ENCODE measurements at regions not wholly inside any gene's neighbourhood (a gene's known extent, or its start where the extent isn't known, plus 50 kb on each side); places are given as distances from the start of the nearest gene placed in this dataset.
"Not testable (repeated sequence)": the region's sequence is repeated elsewhere in the genome, so short reads cannot be mapped to it uniquely, and the experiment has no call there.

DNA sequence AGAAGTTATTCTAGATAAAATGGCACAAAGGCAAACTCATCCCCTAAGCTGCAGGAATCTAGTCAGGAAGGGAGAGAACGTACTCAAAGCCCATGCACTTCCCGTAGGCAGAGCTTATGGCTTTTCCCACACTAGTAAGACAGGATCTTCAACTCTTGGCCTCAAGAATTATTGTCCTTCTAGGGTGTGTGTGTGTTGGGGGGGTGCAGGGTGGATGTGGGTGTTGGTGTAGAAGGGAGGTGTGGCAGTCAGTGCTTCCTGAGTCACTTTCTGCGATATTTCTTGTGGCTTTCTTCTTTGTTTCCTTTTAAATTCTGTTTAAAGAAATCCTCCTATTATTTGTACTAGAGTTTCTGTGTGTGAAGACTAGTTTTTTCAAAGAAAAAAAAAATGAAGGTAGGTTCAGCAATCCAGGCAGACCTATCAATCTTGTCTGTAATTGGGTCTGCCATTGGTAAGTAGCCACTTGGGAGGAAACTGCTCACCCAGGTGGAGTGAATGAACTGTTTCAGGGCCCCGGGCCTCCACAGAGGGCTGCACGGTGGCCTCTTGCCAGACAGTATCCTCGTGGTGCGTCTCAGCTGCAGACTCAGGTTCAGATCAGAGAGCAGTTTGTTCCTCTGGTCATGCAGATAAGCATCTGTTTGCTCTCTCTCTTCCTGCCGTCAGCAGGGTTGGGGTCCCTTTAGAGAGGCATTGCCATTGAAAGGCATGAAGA is 131.9 kb downstream of the NPR3 start:
- peak; percentile 60 for DNase-seq (ENCODE audit: low spot score)

DNA sequence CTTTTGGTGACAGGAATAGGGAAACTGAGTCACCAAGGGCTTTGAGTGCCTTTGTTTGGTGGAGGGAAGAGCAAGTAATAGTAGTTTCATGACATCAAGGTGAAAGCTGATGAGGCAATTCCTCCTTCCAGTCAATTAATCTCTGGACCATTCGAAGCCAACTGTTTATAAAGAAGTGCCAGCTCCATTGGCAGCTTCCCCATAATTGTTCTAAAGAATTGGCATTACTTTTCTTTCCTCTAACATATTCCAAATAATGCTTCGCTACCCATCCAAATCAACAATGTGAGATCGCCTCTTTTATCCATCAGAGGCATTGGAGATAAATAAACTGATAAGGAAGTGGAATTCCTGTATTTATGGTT is 132.4 kb downstream of the NPR3 start:
- DNase-seq (ENCODE audit: low spot score), result no peak

- DNase-seq (ENCODE audit: low spot score), result no peak
These were observed 134.1 kb downstream of the NPR3 start for GRCh38 chr5:32845171-32845570.

GRCh38 chr5:32848120-32848519 is 137.0 kb downstream of the NPR3 start:
- no peak for DNase-seq (ENCODE audit: low spot score)

GRCh38 chr5:32848681-32849080 is 137.6 kb downstream of the NPR3 start:
- no peak for DNase-seq (ENCODE audit: low spot score)

GRCh38 chr5:32850817-32851496 is 139.8 kb downstream of the NPR3 start:
- DNase-seq (ENCODE audit: low spot score), result no peak

DNA sequence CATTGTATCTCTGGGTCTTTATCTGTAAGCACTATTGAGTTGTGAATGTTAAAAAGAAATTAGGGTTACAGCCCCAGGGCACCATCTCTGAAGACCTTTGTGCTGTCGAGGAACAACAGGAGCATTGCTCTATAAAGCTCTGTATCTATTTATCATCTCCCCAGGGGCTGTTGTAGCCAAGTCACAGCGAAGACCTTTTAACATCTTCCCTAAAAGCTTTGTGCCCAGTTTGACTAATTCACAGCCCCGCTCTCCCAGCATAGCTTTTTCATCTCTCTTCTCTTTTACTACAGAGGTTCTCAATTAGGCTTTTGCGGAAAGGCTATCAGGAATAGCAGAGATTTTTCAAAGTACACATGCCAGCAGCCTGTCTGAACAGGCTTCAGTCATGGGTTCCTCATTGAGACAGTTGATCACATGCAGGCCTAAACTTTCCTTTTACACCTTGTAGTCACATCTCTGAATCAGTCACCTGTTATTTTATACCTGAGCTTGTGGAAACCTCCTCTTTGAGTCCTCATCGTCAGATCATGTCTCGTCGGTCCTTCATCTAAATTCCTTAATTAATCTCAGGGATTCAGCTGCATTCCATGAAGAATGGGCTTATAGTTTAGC is 140.5 kb downstream of the NPR3 start:
- peak; percentile 18 for DNase-seq (ENCODE audit: low spot score)

- DNase-seq (ENCODE audit: low spot score), result peak; percentile 46
These were observed 141.4 kb downstream of the NPR3 start for GRCh38 chr5:32852535-32852934.

DNA sequence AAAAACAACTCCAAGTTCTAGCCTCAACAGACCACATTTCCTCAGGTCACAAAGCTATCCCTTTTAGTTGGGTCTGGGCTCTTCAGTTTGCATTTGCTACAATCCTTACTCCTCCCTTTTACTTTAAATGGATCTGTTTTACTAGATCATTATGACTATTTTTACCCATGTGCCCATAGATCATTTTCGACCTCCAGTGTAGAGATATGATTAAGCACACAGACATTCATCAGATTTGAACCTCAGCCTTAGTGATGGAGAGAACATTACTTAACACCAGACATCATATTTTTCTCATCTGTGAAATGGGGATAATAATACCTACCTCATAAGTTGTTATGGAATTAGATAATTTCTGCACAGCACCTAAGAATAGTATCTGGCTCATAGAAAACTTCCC is 141.9 kb downstream of the NPR3 start:
- no peak for DNase-seq (ENCODE audit: low spot score)

GRCh38 chr5:32854473-32854872 is 143.4 kb downstream of the NPR3 start:
- DNase-seq (ENCODE audit: low spot score), result no peak

DNA sequence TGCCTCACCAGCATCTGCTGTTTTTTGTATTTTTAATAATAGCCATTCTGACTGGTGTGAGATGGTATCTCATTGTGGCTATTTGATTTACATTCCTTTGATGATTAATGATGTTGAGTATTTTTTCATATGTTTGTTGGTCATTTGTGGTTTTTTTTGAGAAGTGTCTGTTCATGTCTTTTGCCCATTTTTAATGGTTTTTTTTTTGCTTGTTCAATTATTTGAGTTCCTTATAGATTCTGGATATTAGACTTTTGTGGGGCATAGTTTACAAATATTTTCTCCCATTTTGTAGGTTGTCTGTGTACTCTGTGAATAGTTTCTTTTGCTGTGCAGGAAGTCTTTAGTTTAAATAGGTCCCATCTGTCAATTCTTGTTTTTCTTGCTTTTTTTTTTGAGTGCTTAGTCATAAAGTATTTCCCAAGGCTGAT is 148.1 kb downstream of the NPR3 start:
- no peak for DNase-seq (ENCODE audit: low spot score)

- DNase-seq (ENCODE audit: low spot score), result no peak
These were observed 154.4 kb downstream of the NPR3 start for GRCh38 chr5:32865475-32865874.

- DNase-seq (ENCODE audit: low spot score), result no peak
These were observed 155.0 kb downstream of the NPR3 start for GRCh38 chr5:32866138-32866537.

- DNase-seq (ENCODE audit: low spot score), result no peak
These were observed 158.1 kb downstream of the NPR3 start for GRCh38 chr5:32869216-32869615.

- no peak for DNase-seq (ENCODE audit: low spot score)
These were observed 165.7 kb downstream of the NPR3 start for GRCh38 chr5:32876791-32877190.

DNA sequence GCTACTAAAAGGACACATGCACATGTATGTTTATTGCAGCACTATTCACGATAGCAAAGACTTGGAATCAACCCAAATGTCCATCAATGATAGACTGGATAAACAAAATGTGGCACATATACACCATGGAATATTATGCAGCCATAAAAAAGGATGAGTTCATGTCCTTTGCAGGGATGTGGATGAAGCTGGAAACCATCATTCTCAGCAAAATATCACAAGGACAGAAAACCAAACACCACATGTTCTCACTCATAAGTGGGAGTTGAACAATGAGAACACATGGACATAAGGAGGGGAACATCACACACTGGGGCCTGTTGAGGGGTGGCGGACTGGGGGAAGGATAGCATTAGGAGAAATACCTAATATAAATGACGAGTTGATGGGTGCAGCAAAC is 168.2 kb downstream of the NPR3 start:
- not testable (repeated sequence) for DNase-seq (ENCODE audit: low spot score)

GRCh38 chr5:32880796-32881195 is 169.7 kb downstream of the NPR3 start:
- DNase-seq (ENCODE audit: low spot score), result no peak

- DNase-seq (ENCODE audit: low spot score), result no peak
These were observed 176.3 kb downstream of the NPR3 start for GRCh38 chr5:32887390-32887789.

GRCh38 chr5:32889078-32889477 is 178.0 kb downstream of the NPR3 start:
- no peak for DNase-seq (ENCODE audit: low spot score)

DNA sequence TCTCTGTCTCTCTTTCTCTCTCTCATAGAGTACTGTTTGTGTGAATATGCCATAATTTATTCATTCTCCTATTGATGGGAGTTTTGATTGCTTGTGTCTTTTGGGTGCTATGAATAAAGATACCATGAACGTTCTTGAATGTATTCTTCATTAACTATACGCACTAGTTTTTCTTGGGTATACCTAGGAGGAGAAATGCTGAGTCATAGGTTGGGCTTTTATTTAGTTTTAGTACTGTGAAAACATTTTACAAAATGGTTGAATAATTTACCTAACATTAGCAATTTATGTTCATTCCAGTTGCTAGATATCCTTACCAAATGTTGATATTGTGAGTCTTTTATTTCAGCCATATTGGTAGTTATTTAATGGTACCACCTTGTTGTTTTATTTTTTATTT is 192.5 kb downstream of the NPR3 start:
- DNase-seq (ENCODE audit: low spot score), result no peak

GRCh38 chr5:32908641-32909040 is 197.5 kb downstream of the NPR3 start:
- no peak for DNase-seq (ENCODE audit: low spot score)

DNA sequence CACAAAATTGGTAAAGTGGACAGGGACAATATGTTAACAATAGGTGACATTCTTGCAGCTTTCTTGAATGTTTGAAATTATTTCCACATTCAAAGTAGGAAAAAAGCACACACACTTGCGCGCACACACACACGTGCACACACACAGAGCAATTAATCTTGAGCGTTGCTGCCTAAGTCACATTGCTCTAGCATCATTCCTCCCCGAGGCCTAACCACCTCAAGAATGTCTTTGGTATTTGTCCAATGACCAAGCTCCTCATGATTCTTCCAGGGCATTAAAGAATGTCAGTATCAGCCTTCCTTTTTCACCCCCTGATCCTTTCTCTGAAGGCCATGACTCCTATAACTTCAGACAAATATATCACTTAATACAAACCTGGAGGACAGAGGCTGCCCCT is 198.1 kb downstream of the NPR3 start:
- no peak for DNase-seq (ENCODE audit: low spot score)

DNA sequence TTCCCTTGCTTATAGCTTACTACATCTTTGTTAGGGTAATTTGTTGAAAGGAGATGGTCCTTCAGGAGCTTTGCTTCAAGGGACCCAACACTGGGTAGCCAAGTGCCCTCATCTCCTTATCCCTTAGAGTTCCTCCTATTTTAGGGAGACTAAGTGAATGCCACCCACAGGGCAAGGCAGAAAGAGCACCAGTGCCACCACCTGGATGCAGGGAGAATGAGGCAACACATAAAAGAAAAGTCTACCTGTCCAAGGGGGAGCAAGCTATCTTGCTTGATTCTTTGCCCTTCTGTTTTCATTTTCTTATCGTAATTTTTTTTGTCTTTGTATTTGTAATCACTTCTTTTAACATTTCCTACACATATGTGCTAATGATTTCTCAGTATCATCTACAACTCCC is 205.5 kb downstream of the NPR3 start:
- DNase-seq (ENCODE audit: low spot score), result no peak

Data from umbilical cord (tissue), 1 donor.